HEK293 (cell line): ENCODE measurements at regions not wholly inside any gene's neighbourhood (a gene's known extent, or its start where the extent isn't known, plus 50 kb on each side); places are given as distances from the start of the nearest gene placed in this dataset.

Experiments used
- CTCF ChIA-PET: fragments of 350-600 bp; formaldehyde crosslinking; extraction: SDS; loops from one replicate; lab custom pipeline; 2021; ENCODE audit warnings: antibody characterized with exemption; lab: Yijun Ruan, JAX
- POLR2A ChIA-PET: fragments of 300-600 bp; formaldehyde crosslinking; extraction: SDS; loops from one replicate; lab custom pipeline; 2020; ENCODE audit warnings: antibody characterized with exemption, inconsistent platforms; lab: Yijun Ruan, JAX
- H3K27ac ChIP-seq: fragments of 200-500 bp; sonication (Bioruptor generic); 2 replicates; pipeline ENCODE4 v1.5.1; 2014; ENCODE audit warnings: low read depth, low read length, control low read depth, inconsistent platforms; ENCODE audit errors: extremely low read depth
- H3K36me3 ChIP-seq, 2 experiments: fragments of 200-500 bp in 1 of 2; sonication (Bioruptor generic) in 1 of 2; 1 replicate in 1 of 2; 2 replicates in 1 of 2; pipeline ENCODE4 v1.5.1; 2014 to 2017; ENCODE audit warnings: inconsistent platforms in 2 of 2, low read length in 2 of 2; ENCODE audit not compliant: control insufficient read depth in 2 of 2, insufficient read depth in 1 of 2
- H3K4me1 ChIP-seq: fragments of 200-500 bp; sonication (Bioruptor generic); 2 replicates; pipeline ENCODE4 v1.5.1; 2014; ENCODE audit warnings: mild to moderate bottlenecking, low read length, inconsistent platforms; ENCODE audit not compliant: control insufficient read depth, insufficient read depth
- H3K4me3 ChIP-seq: 2 replicates; pipeline ENCODE4 v1.5.1; 2011; ENCODE audit warnings: low read depth, mild to moderate bottlenecking, control low read depth, low read length, moderate library complexity
- H3K9me3 ChIP-seq: fragments of 200-500 bp; sonication (Bioruptor generic); 2 replicates; pipeline ENCODE4 v1.5.1; 2014; ENCODE audit warnings: low read depth, low read length, inconsistent platforms; ENCODE audit not compliant: control insufficient read depth, insufficient read depth
- KLF7 ChIP-seq: fragments of 450-650 bp; formaldehyde crosslinking; IDR thresholded peaks from 2 replicates; pipeline ENCODE4 v1.5.1; 2016; ENCODE audit warnings: missing biosample characterization, missing genetic modification characterization, borderline replicate concordance
- OVOL3 ChIP-seq: fragments of 450-650 bp; formaldehyde crosslinking; IDR thresholded peaks from 2 replicates; pipeline ENCODE4 v1.5.1; 2016; ENCODE audit warnings: missing biosample characterization, missing genetic modification characterization
- RBAK ChIP-seq: fragments of 450-650 bp; formaldehyde crosslinking; IDR thresholded peaks from 2 replicates; pipeline ENCODE4 v1.5.1; 2016; ENCODE audit warnings: missing biosample characterization, missing genetic modification characterization
- ZNF140 ChIP-seq: fragments of 450-650 bp; formaldehyde crosslinking; IDR thresholded peaks from 2 replicates; pipeline ENCODE4 v1.5.1; 2016; ENCODE audit warnings: missing biosample characterization, missing genetic modification characterization
- ZNF157 ChIP-seq: fragments of 450-650 bp; formaldehyde crosslinking; IDR thresholded peaks from 2 replicates; pipeline ENCODE4 v1.5.1; 2016; ENCODE audit warnings: missing biosample characterization, missing genetic modification characterization
- ZNF16 ChIP-seq: fragments of 450-650 bp; formaldehyde crosslinking; IDR thresholded peaks from 2 replicates; pipeline ENCODE4 v1.5.1; 2016; ENCODE audit warnings: low read depth, missing biosample characterization, missing genetic modification characterization
- ZNF174 ChIP-seq: fragments of 450-650 bp; formaldehyde crosslinking; IDR thresholded peaks from 2 replicates; pipeline ENCODE4 v1.5.0; 2017; ENCODE audit warnings: missing biosample characterization, mild to moderate bottlenecking, missing genetic modification characterization
- ZNF19 ChIP-seq: fragments of 450-650 bp; formaldehyde crosslinking; IDR thresholded peaks from 2 replicates; pipeline ENCODE4; 2016; ENCODE audit warnings: missing biosample characterization, missing genetic modification characterization, low read depth
- ZNF214 ChIP-seq: fragments of 450-650 bp; formaldehyde crosslinking; IDR thresholded peaks from 2 replicates; pipeline ENCODE4 v1.5.1; 2017; ENCODE audit warnings: missing biosample characterization, mild to moderate bottlenecking, missing genetic modification characterization, borderline replicate concordance
- ZNF292 ChIP-seq: fragments of 450-650 bp; formaldehyde crosslinking; IDR thresholded peaks from 2 replicates; pipeline ENCODE4 v1.5.1; 2016; ENCODE audit warnings: low read depth, missing biosample characterization, missing genetic modification characterization, borderline replicate concordance
- ZNF302 ChIP-seq: fragments of 450-650 bp; formaldehyde crosslinking; IDR thresholded peaks from 2 replicates; pipeline ENCODE4 v1.5.1; 2016; ENCODE audit warnings: missing biosample characterization, missing genetic modification characterization, low read depth
- ZNF354C ChIP-seq: fragments of 450-650 bp; formaldehyde crosslinking; IDR thresholded peaks from 2 replicates; pipeline ENCODE4 v1.5.1; 2016; ENCODE audit warnings: missing biosample characterization, missing genetic modification characterization, low read depth, borderline replicate concordance
- ZNF37A ChIP-seq: fragments of 450-650 bp; IDR thresholded peaks from 2 replicates; pipeline ENCODE4 v1.5.1; 2018; ENCODE audit warnings: missing biosample characterization, missing genetic modification characterization
- ZNF423 ChIP-seq: fragments of 450-650 bp; formaldehyde crosslinking; IDR thresholded peaks from 2 replicates; pipeline ENCODE4 v1.5.1; 2016; ENCODE audit warnings: missing biosample characterization, missing genetic modification characterization
- ZNF629 ChIP-seq: fragments of 450-650 bp; formaldehyde crosslinking; IDR thresholded peaks from 2 replicates; pipeline ENCODE4 v1.5.1; 2017; ENCODE audit warnings: missing biosample characterization, missing genetic modification characterization
- ZNF843 ChIP-seq: fragments of 450-650 bp; formaldehyde crosslinking; IDR thresholded peaks from 2 replicates; pipeline ENCODE4 v1.5.1; 2016; ENCODE audit warnings: missing biosample characterization, missing genetic modification characterization
- TF ChIP-seq, protein P1 (sequence below): fragments of 450-650 bp; formaldehyde crosslinking; IDR thresholded peaks from 2 replicates; pipeline ENCODE4 v1.5.1; 2016; ENCODE audit warnings: missing biosample characterization, missing genetic modification characterization
- TF ChIP-seq, protein P2 (sequence below): fragments of 450-650 bp; formaldehyde crosslinking; IDR thresholded peaks from 2 replicates; pipeline ENCODE4 v1.5.1; 2016; ENCODE audit warnings: missing biosample characterization, missing genetic modification characterization
- TF ChIP-seq, protein P3 (sequence below): fragments of 450-650 bp; formaldehyde crosslinking; IDR thresholded peaks from 2 replicates; pipeline ENCODE4 v1.5.1; 2016; ENCODE audit warnings: missing biosample characterization, missing genetic modification characterization

DNA sequence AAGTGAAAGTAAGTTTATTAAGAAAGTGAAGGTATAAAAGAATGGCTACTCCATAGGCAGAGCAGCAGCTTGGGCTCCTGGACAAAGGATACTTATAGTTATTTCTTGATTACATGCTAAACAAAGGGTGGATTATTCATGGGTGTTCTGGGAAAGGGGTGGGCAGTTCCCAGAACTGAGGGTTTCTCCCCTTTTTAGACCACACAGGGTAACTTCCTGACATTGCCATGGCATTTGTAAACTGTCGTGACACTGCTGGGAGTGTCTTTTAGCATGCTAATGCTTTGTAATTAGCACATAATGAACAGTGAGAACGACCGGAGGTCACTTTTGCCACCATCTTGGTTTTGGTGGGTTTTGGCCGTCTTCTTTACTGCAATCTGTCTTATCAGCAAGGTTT lies 557.6 kb downstream of the SPRY1 start:
- ChIA-PET POLR2A (no interaction called here), CTCF (no interaction called here)
- no peaks in the 10 kb centered on the region for H3K9me3 ChIP-seq

DNA sequence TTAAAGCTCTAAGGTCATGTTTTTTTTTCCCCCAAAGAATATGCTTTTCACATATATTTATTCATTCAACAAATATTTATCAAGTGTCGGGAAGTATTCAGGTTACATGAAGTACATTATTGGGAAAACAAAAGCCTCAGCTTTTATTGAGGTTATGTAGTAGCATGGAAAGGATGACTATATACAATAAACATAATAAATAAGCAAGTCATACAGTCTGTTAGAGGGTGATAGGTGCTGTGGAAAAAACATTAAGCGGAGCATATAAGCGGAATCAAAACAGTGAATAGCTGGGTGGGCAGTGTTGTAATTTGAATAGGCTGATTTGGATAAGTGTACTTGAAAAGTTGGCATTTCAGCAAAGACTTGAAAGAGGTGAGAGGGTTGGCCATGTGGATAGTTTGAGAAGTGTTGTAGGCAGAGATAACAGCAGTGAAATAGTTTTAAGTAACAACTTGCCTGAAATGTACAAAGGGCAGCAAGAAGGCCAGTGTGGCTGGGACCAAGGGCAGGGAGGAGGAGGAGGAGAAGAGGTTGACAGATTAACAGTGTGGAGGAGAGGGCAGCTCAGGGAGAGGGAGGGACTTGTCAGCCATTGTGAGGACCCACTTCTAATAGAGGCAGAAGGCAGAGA lies 558.7 kb downstream of the SPRY1 start:
- TF ChIP-seq ZNF19 (no peak), ZNF629 (no peak)
- TF ChIP-seq, protein P1, sequence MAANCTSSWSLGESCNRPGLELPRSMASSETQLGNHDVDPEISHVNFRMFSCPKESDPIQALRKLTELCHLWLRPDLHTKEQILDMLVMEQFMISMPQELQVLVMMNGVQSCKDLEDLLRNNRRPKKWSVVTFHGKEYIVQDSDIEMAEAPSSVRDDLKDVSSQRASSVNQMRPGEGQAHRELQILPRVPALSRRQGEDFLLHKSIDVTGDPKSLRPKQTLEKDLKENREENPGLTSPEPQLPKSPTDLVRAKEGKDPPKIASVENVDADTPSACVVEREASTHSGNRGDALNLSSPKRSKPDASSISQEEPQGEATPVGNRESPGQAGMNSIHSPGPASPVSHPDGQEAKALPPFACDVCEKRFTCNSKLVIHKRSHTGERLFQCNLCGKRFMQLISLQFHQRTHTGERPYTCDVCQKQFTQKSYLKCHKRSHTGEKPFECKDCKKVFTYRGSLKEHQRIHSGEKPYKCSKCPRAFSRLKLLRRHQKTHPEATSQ (tag by site-specific recombination), result no peak
- no peak overlapping the region for H3K27ac ChIP-seq
- POLR2A ChIA-PET, result no interaction called here
- CTCF ChIA-PET, result no interaction called here
- H3K36me3 ChIP-seq, result no peaks in the 10 kb centered on the region
- H3K4me3 ChIP-seq, result no peak overlapping the region
- no peaks in the 10 kb centered on the region for H3K9me3 ChIP-seq
- H3K4me1 ChIP-seq, result no peaks in the 10 kb centered on the region

More for the DNA sequence above, 557.6 kb downstream of the SPRY1 start:
- no peaks in the 10 kb centered on the region for H3K36me3 ChIP-seq
- H3K4me3 ChIP-seq, result no peak overlapping the region
- H3K4me1 ChIP-seq, result no peaks in the 10 kb centered on the region
- TF ChIP-seq ZNF174 (no peak), RBAK (tag by site-specific recombination) (no peak), KLF7 (no peak), ZNF37A (tag by site-specific recombination) (no peak), ZNF214 (tag by site-specific recombination) (no peak), ZNF423 (tag by site-specific recombination) (no peak), ZNF140 (no peak), ZNF292 (tag by site-specific recombination) (no peak), ZNF16 (tag by site-specific recombination) (no peak), ZNF302 (tag by site-specific recombination) (no peak), ZNF354C (tag by site-specific recombination) (no peak), ZNF157 (tag by site-specific recombination) (no peak), ZNF843 (tag by site-specific recombination) (no peak), OVOL3 (tag by site-specific recombination) (no peak)
- TF ChIP-seq, protein P2, sequence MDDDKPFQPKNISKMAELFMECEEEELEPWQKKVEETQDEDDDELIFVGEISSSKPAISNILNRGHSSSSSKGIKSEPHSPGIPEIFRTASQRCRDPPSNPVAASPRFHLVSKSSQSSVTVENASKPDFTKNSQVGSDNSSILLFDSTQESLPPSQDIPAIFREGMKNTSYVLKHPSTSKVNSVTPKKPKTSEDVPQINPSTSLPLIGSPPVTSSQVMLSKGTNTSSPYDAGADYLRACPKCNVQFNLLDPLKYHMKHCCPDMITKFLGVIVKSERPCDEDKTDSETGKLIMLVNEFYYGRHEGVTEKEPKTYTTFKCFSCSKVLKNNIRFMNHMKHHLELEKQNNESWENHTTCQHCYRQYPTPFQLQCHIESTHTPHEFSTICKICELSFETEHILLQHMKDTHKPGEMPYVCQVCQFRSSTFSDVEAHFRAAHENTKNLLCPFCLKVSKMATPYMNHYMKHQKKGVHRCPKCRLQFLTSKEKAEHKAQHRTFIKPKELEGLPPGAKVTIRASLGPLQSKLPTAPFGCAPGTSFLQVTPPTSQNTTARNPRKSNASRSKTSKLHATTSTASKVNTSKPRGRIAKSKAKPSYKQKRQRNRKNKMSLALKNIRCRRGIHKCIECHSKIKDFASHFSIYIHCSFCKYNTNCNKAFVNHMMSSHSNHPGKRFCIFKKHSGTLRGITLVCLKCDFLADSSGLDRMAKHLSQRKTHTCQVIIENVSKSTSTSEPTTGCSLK (tag by site-specific recombination), result no peak
- TF ChIP-seq, protein P3, sequence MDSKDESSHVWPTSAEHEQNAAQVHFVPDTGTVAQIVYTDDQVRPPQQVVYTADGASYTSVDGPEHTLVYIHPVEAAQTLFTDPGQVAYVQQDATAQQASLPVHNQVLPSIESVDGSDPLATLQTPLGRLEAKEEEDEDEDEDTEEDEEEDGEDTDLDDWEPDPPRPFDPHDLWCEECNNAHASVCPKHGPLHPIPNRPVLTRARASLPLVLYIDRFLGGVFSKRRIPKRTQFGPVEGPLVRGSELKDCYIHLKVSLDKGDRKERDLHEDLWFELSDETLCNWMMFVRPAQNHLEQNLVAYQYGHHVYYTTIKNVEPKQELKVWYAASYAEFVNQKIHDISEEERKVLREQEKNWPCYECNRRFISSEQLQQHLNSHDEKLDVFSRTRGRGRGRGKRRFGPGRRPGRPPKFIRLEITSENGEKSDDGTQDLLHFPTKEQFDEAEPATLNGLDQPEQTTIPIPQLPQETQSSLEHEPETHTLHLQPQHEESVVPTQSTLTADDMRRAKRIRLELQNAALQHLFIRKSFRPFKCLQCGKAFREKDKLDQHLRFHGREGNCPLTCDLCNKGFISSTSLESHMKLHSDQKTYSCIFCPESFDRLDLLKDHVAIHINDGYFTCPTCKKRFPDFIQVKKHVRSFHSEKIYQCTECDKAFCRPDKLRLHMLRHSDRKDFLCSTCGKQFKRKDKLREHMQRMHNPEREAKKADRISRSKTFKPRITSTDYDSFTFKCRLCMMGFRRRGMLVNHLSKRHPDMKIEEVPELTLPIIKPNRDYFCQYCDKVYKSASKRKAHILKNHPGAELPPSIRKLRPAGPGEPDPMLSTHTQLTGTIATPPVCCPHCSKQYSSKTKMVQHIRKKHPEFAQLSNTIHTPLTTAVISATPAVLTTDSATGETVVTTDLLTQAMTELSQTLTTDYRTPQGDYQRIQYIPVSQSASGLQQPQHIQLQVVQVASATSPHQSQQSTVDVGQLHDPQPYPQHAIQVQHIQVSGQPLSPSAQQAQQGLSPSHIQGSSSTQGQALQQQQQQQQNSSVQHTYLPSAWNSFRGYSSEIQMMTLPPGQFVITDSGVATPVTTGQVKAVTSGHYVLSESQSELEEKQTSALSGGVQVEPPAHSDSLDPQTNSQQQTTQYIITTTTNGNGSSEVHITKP (tag by site-specific recombination), result no peak
- TF ChIP-seq, all 188 proteins: peak for 0
- H3K27ac ChIP-seq, result no peak overlapping the region
